Endothelial cell of umbilical vein (primary cell): ENCODE measurements at regions not wholly inside any gene's neighbourhood (a gene's known extent, or its start where the extent isn't known, plus 50 kb on each side); places are given as distances from the start of the nearest gene placed in this dataset.

Experiments
- CTCF ChIP-seq, 2 donors: IDR thresholded peaks; 1 replicate in 1 of 2; 2 replicates in 1 of 2; pipeline ENCODE4 v1.5.1; 2011; ENCODE audit warnings: low read length in 2 of 2, mild to moderate bottlenecking in 2 of 2, moderate library complexity in 2 of 2, control low read depth in 1 of 2, inconsistent platforms in 1 of 2, low read depth in 1 of 2; ENCODE audit not compliant: insufficient read depth in 1 of 2; ENCODE audit errors: extremely low read depth in 1 of 2
- EZH2 ChIP-seq: IDR thresholded peaks from 2 replicates; pipeline ENCODE4 v1.6.1; 2012; ENCODE audit warnings: borderline replicate concordance, low read depth, mild to moderate bottlenecking, moderate library complexity, low read length, inconsistent platforms; ENCODE audit not compliant: severe bottlenecking
- JUN ChIP-seq: IDR thresholded peaks from 2 replicates; pipeline ENCODE4 v1.6.1; 2011; ENCODE audit warnings: borderline replicate concordance, low read depth; ENCODE audit not compliant: insufficient read length, insufficient read depth
- POLR2A ChIP-seq: IDR thresholded peaks from 2 replicates; pipeline ENCODE4 v1.6.1; 2012; ENCODE audit warnings: low read depth, mild to moderate bottlenecking, control low read depth, low read length
- TF ChIP-seq, protein P1 (sequence below): IDR thresholded peaks from 2 replicates; pipeline ENCODE4 v1.6.1; 2011; ENCODE audit not compliant: insufficient read depth, insufficient read length

DNA sequence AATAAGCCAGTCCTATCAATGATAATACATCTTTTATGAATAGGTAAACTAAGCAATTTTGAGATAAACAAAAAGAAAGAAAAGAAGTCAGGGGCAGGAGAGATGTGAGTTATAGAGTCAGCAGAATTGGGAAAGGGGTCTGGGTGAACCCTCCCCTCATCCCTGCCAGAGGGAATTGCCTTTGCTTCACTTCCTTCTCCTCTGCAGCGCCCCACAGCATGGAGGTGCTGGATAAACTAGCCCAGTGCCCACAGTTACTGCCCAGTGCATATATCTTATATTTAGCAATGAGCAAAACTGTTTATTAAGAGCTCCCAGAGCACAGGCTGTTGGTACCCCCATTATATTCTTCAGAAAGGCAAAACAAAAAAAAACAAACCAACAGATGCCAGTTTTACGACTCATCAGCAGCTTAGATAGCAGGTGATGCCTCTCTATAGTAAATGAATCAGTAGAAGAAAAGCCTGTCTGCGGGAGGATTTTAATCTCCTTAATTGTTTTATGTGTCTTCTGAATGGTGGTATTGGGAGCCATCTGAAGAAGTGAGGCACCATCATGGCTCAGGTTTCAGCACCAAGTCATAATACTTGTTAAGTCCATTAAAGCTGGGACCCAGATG is 419.2 kb downstream of the EPM2A start:
- TF ChIP-seq CTCF (IDR thresholded peaks at IDR 0.05; ENCODE audit: extremely low read depth in 1 of 2, insufficient read depth in 1 of 2, low read depth in 1 of 2, low read length in 2 of 2) (no peak), EZH2 (no peak), JUN (no peak), POLR2A (no peak)
- TF ChIP-seq, protein P1, sequence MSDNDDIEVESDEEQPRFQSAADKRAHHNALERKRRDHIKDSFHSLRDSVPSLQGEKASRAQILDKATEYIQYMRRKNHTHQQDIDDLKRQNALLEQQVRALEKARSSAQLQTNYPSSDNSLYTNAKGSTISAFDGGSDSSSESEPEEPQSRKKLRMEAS, result no peak
